ENCODE measurements at regions not wholly inside any gene's neighbourhood (a gene's known extent, or its start where the extent isn't known, plus 50 kb on each side); places are given as distances from the start of the nearest gene placed in this dataset.

- Histone ChIP-seq H4K20me1 (ENCODE audit: control insufficient read depth, insufficient read depth) (no peaks in the 10 kb centered on the region), H3K4me3 (no peak overlapping the region), H3K4me2 (ENCODE audit: control insufficient read depth, insufficient read depth) (no peak overlapping the region), H3K9ac (ENCODE audit: control insufficient read depth, insufficient read depth, low read length) (no peak overlapping the region), H3K79me2 (ENCODE audit: control insufficient read depth, insufficient read depth, low read length) (no peaks in the 10 kb centered on the region), H3K27me3 (replicated peaks in 1 of 2; ENCODE audit: control insufficient read depth in 2 of 2, insufficient read depth in 2 of 2, low read length in 1 of 2) (0 out of 4 replicates have a peak, but pooled peaks cover 0 to 6% of the 10 kb centered on the region in 2 experiments), H3K9me3 (replicated peaks; ENCODE audit: control insufficient read depth, insufficient read depth, low read length) (no peaks in the 10 kb centered on the region), H3K36me3 (ENCODE audit: control insufficient read depth in 2 of 2, insufficient read depth in 2 of 2, low read length in 1 of 2) (no peaks in the 10 kb centered on the region), H2AFZ (ENCODE audit: control insufficient read depth, low read depth, low read length) (no peak overlapping the region), H3K27ac (ENCODE audit: control insufficient read depth, insufficient read depth) (no peak overlapping the region), H3K4me1 (ENCODE audit: control insufficient read depth, insufficient read depth, low read length) (no peaks in the 10 kb centered on the region)
- ChIA-PET CTCF (interaction anchor here (0.8 kb wide), 1 partner anchor 375 kb away, joined by 4 read pairs; no protein-coding TSS in a partner anchor), SMC1A (ENCODE audit: uncharacterized antibody, unreplicated experiment) (no interaction called here), POLR2A (no interaction called here), RAD21 (ENCODE audit: unreplicated experiment) (no interaction called here)
- BruUV-seq (replicated peaks): no TSS peak
- in situ Hi-C loops (cut with MboI): no loop called here
- no peak for ATAC-seq
- no peak for DNase-seq (ENCODE audit: low read depth, low spot score)
- intact Hi-C loops (cut with micrococcal nuclease; ENCODE audit: unreplicated experiment): no loop called here
- FAIRE-seq: no peak
- 9% methylated on average over 2 of the region's 2 CpGs for WGBS (ENCODE audit: insufficient coverage, insufficient replicate concordance, low lambda C conversion rate, missing lambda C conversion rate)
- TF ChIP-seq SREBF1 (IDR thresholded peaks at IDR 0.05; ENCODE audit: low read length) (no peak), TCF12 (IDR thresholded peaks at IDR 0.05; ENCODE audit: low read depth, low read length) (no peak), MEF2A (IDR thresholded peaks at IDR 0.05; ENCODE audit: insufficient read depth, low read depth, low read length) (no peak), SUZ12 (IDR thresholded peaks at IDR 0.05; ENCODE audit: unreplicated experiment) (no peak)
These were observed 215.8 kb downstream of the KCNS3 start for GRCh38 chr2:18094277-18094676.

GRCh38 chr2:18093196-18093595 lies 214.7 kb downstream of the KCNS3 start:
- H3K9ac ChIP-seq (ENCODE audit: control insufficient read depth, insufficient read depth, low read length): no peak overlapping the region
- ChIA-PET CTCF (interaction anchor here (0.8 kb wide), 1 partner anchor 241 kb away, joined by 3 read pairs; no protein-coding TSS in a partner anchor), RAD21 (ENCODE audit: unreplicated experiment) (no interaction called here), SMC1A (ENCODE audit: uncharacterized antibody, unreplicated experiment) (no interaction called here), POLR2A (no interaction called here)
- H3K79me2 ChIP-seq (ENCODE audit: control insufficient read depth, insufficient read depth, low read length): no peaks in the 10 kb centered on the region
- intact Hi-C loops (cut with micrococcal nuclease; ENCODE audit: unreplicated experiment) (no loop called here), in situ Hi-C loops (cut with MboI) (no loop called here)
- ATAC-seq: no peak
- H3K9me3 ChIP-seq (replicated peaks; ENCODE audit: control insufficient read depth, insufficient read depth, low read length): no peaks in the 10 kb centered on the region
- no peaks in the 10 kb centered on the region for H3K36me3 ChIP-seq (ENCODE audit: control insufficient read depth in 2 of 2, insufficient read depth in 2 of 2, low read length in 1 of 2)
- H3K4me1 ChIP-seq (ENCODE audit: control insufficient read depth, insufficient read depth, low read length): no peaks in the 10 kb centered on the region
- H2AFZ ChIP-seq (ENCODE audit: control insufficient read depth, low read depth, low read length): no peak overlapping the region
- H3K4me2 ChIP-seq (ENCODE audit: control insufficient read depth, insufficient read depth): no peak overlapping the region
- no peak for FAIRE-seq
- H3K27ac ChIP-seq (ENCODE audit: control insufficient read depth, insufficient read depth): no peak overlapping the region
- no peaks in the 10 kb centered on the region for H4K20me1 ChIP-seq (ENCODE audit: control insufficient read depth, insufficient read depth)
- no peak overlapping the region for H3K4me3 ChIP-seq
- 36% methylated on average over 3 of the region's 3 CpGs for WGBS (ENCODE audit: insufficient coverage, insufficient replicate concordance, low lambda C conversion rate, missing lambda C conversion rate)
- DNase-seq (ENCODE audit: low read depth, low spot score): no peak
- no TSS peak for BruUV-seq (replicated peaks)
- H3K27me3 ChIP-seq (replicated peaks in 1 of 2; ENCODE audit: control insufficient read depth in 2 of 2, insufficient read depth in 2 of 2, low read length in 1 of 2): 0 out of 4 replicates have a peak, but pooled peaks cover 1 to 6% of the 10 kb centered on the region in 2 experiments
- TF ChIP-seq MTA2 (IDR thresholded peaks at IDR 0.05; ENCODE audit: low read depth): no peak
- no peak for TF ChIP-seq FOXM1 (IDR thresholded peaks at IDR 0.05; ENCODE audit: low read depth, low read length)
- TF ChIP-seq ASH2L (IDR thresholded peaks at IDR 0.05; ENCODE audit: borderline replicate concordance, low read depth): no peak
- no peak for TF ChIP-seq MXI1 (IDR thresholded peaks at IDR 0.05; ENCODE audit: low read depth, low read length)
- no peak for TF ChIP-seq SUPT20H (IDR thresholded peaks at IDR 0.05; ENCODE audit: borderline replicate concordance, control insufficient read depth, low read depth, low read length)
- no peak for TF ChIP-seq CREM (IDR thresholded peaks at IDR 0.05; ENCODE audit: low read depth)
- TF ChIP-seq CTCF (IDR thresholded peaks at IDR 0.05 in 2 of 3, conservative IDR thresholded peaks at IDR 0.05 in 1 of 3; ENCODE audit: control insufficient read depth in 2 of 3, extremely low read depth in 1 of 3, insufficient read depth in 1 of 3, low read depth in 3 of 3, low read length in 3 of 3): no peak
- TF ChIP-seq SMAD5 (IDR thresholded peaks at IDR 0.05; ENCODE audit: low read depth): no peak
- no peak for TF ChIP-seq STAT3 (IDR thresholded peaks at IDR 0.05; ENCODE audit: low read depth, low read length)
- TF ChIP-seq RELA (IDR thresholded peaks at IDR 0.05; ENCODE audit: borderline replicate concordance, partially characterized antibody): no peak
- TF ChIP-seq POLR2AphosphoS5 (IDR thresholded peaks at IDR 0.05; ENCODE audit: low read length): no peak
- no peak for TF ChIP-seq EGR1 (IDR thresholded peaks at IDR 0.05; ENCODE audit: borderline replicate concordance in 1 of 2, low read depth in 2 of 2, low read length in 2 of 2)
- TF ChIP-seq ZNF24 (IDR thresholded peaks at IDR 0.05): no peak
